Uterus (tissue), 3 donors: ENCODE measurements at regions not wholly inside any gene's neighbourhood (a gene's known extent, or its start where the extent isn't known, plus 50 kb on each side); places are given as distances from the start of the nearest gene placed in this dataset.

ENCODE experiments used
- DNase-seq, 2 donors: peaks; one replicate each; pipeline ENCODE4 v3.0.0-alpha.2; 2019 to 2020
- H3K27ac ChIP-seq, 2 donors: fragments of 200-600 bp; sonication (generic); 1 replicate in 1 of 2; 2 replicates in 1 of 2; pipeline ENCODE4 v1.5.1; 2016 to 2018
- H3K27me3 ChIP-seq, 2 donors: fragments of 200-600 bp; sonication (generic); one replicate each; pipeline ENCODE4 v1.5.1; 2018 to 2019; ENCODE audit warnings: control low read depth in 1 of 2
- H3K36me3 ChIP-seq, 2 donors: fragments of 200-600 bp; sonication (generic); one replicate each; pipeline ENCODE4 v1.5.1; 2019; ENCODE audit warnings: control low read depth in 1 of 2
- H3K4me1 ChIP-seq, 2 donors: fragments of 200-600 bp; sonication (generic); one replicate each; pipeline ENCODE4 v1.5.1; 2018 to 2019; ENCODE audit warnings: control low read depth in 1 of 2
- H3K4me3 ChIP-seq, 2 donors: fragments of 200-600 bp; sonication (generic); 1 replicate in 1 of 2; 2 replicates in 1 of 2; pipeline ENCODE4 v1.5.1; 2018 to 2019; ENCODE audit warnings: mild to moderate bottlenecking in 1 of 2
- H3K9me3 ChIP-seq, 2 donors: fragments of 200-600 bp; sonication (generic); one replicate each; pipeline ENCODE4 v1.5.1; 2019; ENCODE audit warnings: control low read depth in 1 of 2
- CTCF ChIP-seq, 4 experiments: fragments of 200-600 bp in 2 of 4; fragments of 450-650 bp in 2 of 4; sonication (generic) in 2 of 4; IDR thresholded peaks; one replicate each; pipeline ENCODE4 v1.5.1; 2016 to 2019; ENCODE audit warnings: antibody characterized with exemption in 4 of 4, mild to moderate bottlenecking in 2 of 4, moderate library complexity in 1 of 4
- POLR2A ChIP-seq, 2 donors: fragments of 450-650 bp; IDR thresholded peaks; one replicate each; pipeline ENCODE4 v1.6.1; 2016; ENCODE audit warnings: antibody characterized with exemption in 2 of 2, mild to moderate bottlenecking in 1 of 2, moderate library complexity in 1 of 2
- intact Hi-C: fragments of 100-400 bp; cut with DNase I; formaldehyde crosslinking; loops from one replicate; pipeline ENCODE4 v1.15.1; 2023; ENCODE audit warnings: low total_unique reads
- donor health status: DM: yes; HTN: yes; CAD: no.

- peaks cover 0 to 2% of the 10 kb centered on the region in 2 donors for H3K9me3 ChIP-seq
- intact Hi-C loops: no loop called here
- no peaks in the 10 kb centered on the region for H3K4me1 ChIP-seq
- H3K27ac ChIP-seq: no peak overlapping the region
- no peak overlapping the region for H3K4me3 ChIP-seq
- DNase-seq: no peak
- TF ChIP-seq POLR2A (IDR thresholded peaks at IDR 0.05) (no peak), CTCF (IDR thresholded peaks at IDR 0.05) (no peak)
- no peaks in the 10 kb centered on the region for H3K27me3 ChIP-seq
- H3K36me3 ChIP-seq: no peaks in the 10 kb centered on the region
Observed at GRCh38 chr10:91108820-91109219, 111.6 kb upstream of the PCGF5 start.

GRCh38 chr10:91111060-91111459 lies 109.4 kb upstream of the PCGF5 start:
- no peak for DNase-seq
- no peak for TF ChIP-seq CTCF (IDR thresholded peaks at IDR 0.05)
- TF ChIP-seq POLR2A (IDR thresholded peaks at IDR 0.05): no peak
- Histone ChIP-seq H3K27ac (no peak overlapping the region), H3K4me3 (no peak overlapping the region), H3K27me3 (no peaks in the 10 kb centered on the region), H3K9me3 (peaks cover 0 to 2% of the 10 kb centered on the region in 2 donors), H3K36me3 (no peaks in the 10 kb centered on the region), H3K4me1 (no peaks in the 10 kb centered on the region)
- intact Hi-C loops: no loop called here

- Histone ChIP-seq H3K4me3 (no peak overlapping the region), H3K36me3 (no peaks in the 10 kb centered on the region), H3K27ac (no peak overlapping the region), H3K27me3 (no peaks in the 10 kb centered on the region), H3K4me1 (no peaks in the 10 kb centered on the region), H3K9me3 (no peaks in the 10 kb centered on the region)
- intact Hi-C loops: no loop called here
- TF ChIP-seq POLR2A (IDR thresholded peaks at IDR 0.05) (no peak), CTCF (IDR thresholded peaks at IDR 0.05) (no peak)
- no peak for DNase-seq
Observed at GRCh38 chr10:91115618-91116390, 104.7 kb upstream of the PCGF5 start.

GRCh38 chr10:91117505-91117904 lies 103.0 kb upstream of the PCGF5 start:
- TF ChIP-seq CTCF (IDR thresholded peaks at IDR 0.05): no peak
- no peak for TF ChIP-seq POLR2A (IDR thresholded peaks at IDR 0.05)
- intact Hi-C loops: no loop called here
- DNase-seq: no peak
- Histone ChIP-seq H3K9me3 (no peaks in the 10 kb centered on the region), H3K27ac (no peak overlapping the region), H3K4me1 (no peaks in the 10 kb centered on the region), H3K4me3 (no peak overlapping the region), H3K36me3 (no peaks in the 10 kb centered on the region), H3K27me3 (no peaks in the 10 kb centered on the region)

GRCh38 chr10:91120348-91120747 lies 100.1 kb upstream of the PCGF5 start:
- no peaks in the 10 kb centered on the region for H3K36me3 ChIP-seq
- TF ChIP-seq CTCF (IDR thresholded peaks at IDR 0.05) (no peak), POLR2A (IDR thresholded peaks at IDR 0.05) (no peak)
- H3K27ac ChIP-seq: no peak overlapping the region
- H3K4me3 ChIP-seq: no peak overlapping the region
- DNase-seq: no peak
- intact Hi-C loops: no loop called here
- no peaks in the 10 kb centered on the region for H3K4me1 ChIP-seq
- H3K9me3 ChIP-seq: no peaks in the 10 kb centered on the region
- H3K27me3 ChIP-seq: no peaks in the 10 kb centered on the region
